Mucosa of rectum (tissue), 2 donors: ENCODE measurements at regions not wholly inside any gene's neighbourhood (a gene's known extent, or its start where the extent isn't known, plus 50 kb on each side); places are given as distances from the start of the nearest gene placed in this dataset.

Source experiments
- H3K27ac ChIP-seq, 2 donors: one replicate each; pipeline ENCODE4 v1.7.0; 2013; ENCODE audit warnings: inconsistent platforms in 2 of 2, low read depth in 2 of 2, low read length in 2 of 2
- H3K27me3 ChIP-seq, 2 donors: one replicate each; pipeline ENCODE4 v1.7.0; 2013; ENCODE audit warnings: low read length in 2 of 2; ENCODE audit not compliant: control insufficient read depth in 2 of 2, insufficient read depth in 2 of 2
- H3K36me3 ChIP-seq, 2 donors: one replicate each; pipeline ENCODE4 v1.7.0; 2013; ENCODE audit warnings: low read length in 2 of 2; ENCODE audit not compliant: control insufficient read depth in 2 of 2, insufficient read depth in 2 of 2
- H3K4me1 ChIP-seq, 2 donors: one replicate each; pipeline ENCODE4 v1.7.0; 2013; ENCODE audit warnings: low read length in 2 of 2, mild to moderate bottlenecking in 1 of 2; ENCODE audit not compliant: control insufficient read depth in 2 of 2, insufficient read depth in 2 of 2
- H3K4me3 ChIP-seq, 2 donors: one replicate each; pipeline ENCODE4 v1.7.0; 2013; ENCODE audit warnings: low read length in 2 of 2
- H3K9ac ChIP-seq, 2 donors: one replicate each; pipeline ENCODE4 v1.7.0; 2013; ENCODE audit warnings: low read length in 2 of 2, low read depth in 1 of 2, mild to moderate bottlenecking in 1 of 2
- H3K9me3 ChIP-seq, 2 donors: one replicate each; pipeline ENCODE4 v1.7.0; 2013; ENCODE audit warnings: low read length in 2 of 2; ENCODE audit not compliant: control insufficient read depth in 2 of 2
- donor health status: healthy.
- donor health status: Normal muscosa, but diverticular disease.

- H3K9me3 ChIP-seq = peaks cover 0 to 5% of the 10 kb centered on the region in 2 donors
- no peak overlapping the region for H3K9ac ChIP-seq
- no peak overlapping the region for H3K4me3 ChIP-seq
- no peaks in the 10 kb centered on the region for H3K36me3 ChIP-seq
- H3K27me3 ChIP-seq = no peaks in the 10 kb centered on the region
- no peak overlapping the region for H3K27ac ChIP-seq
- no peaks in the 10 kb centered on the region for H3K4me1 ChIP-seq
These were observed 1017.6 kb downstream of the TYW1 start for GRCh38 chr7:68014031-68014736.

GRCh38 chr7:68015122-68015977, 1018.7 kb downstream of the TYW1 start:
- no peaks in the 10 kb centered on the region for H3K36me3 ChIP-seq
- no peak overlapping the region for H3K4me3 ChIP-seq
- no peak overlapping the region for H3K9ac ChIP-seq
- H3K27me3 ChIP-seq = no peaks in the 10 kb centered on the region
- H3K9me3 ChIP-seq = peaks cover 0 to 5% of the 10 kb centered on the region in 2 donors
- no peak overlapping the region for H3K27ac ChIP-seq
- H3K4me1 ChIP-seq = no peaks in the 10 kb centered on the region

- Histone ChIP-seq H3K9ac (no peak overlapping the region), H3K36me3 (no peaks in the 10 kb centered on the region), H3K4me1 (no peaks in the 10 kb centered on the region), H3K9me3 (peaks cover 0 to 5% of the 10 kb centered on the region in 2 donors), H3K27me3 (no peaks in the 10 kb centered on the region), H3K27ac (no peak overlapping the region), H3K4me3 (no peak overlapping the region)
These were observed 1019.4 kb downstream of the TYW1 start for GRCh38 chr7:68015978-68016532.

GRCh38 chr7:68020102-68020501, 1023.5 kb downstream of the TYW1 start:
- Histone ChIP-seq H3K27ac (no peak overlapping the region), H3K4me1 (no peaks in the 10 kb centered on the region), H3K9me3 (peaks cover 0 to 7% of the 10 kb centered on the region in 2 donors), H3K27me3 (no peaks in the 10 kb centered on the region), H3K36me3 (no peaks in the 10 kb centered on the region), H3K9ac (no peak overlapping the region), H3K4me3 (no peak overlapping the region)

- H3K9ac ChIP-seq = no peak overlapping the region
- no peaks in the 10 kb centered on the region for H3K4me1 ChIP-seq
- no peak overlapping the region for H3K27ac ChIP-seq
- H3K4me3 ChIP-seq = no peak overlapping the region
- no peaks in the 10 kb centered on the region for H3K36me3 ChIP-seq
- peaks cover 0 to 12% of the 10 kb centered on the region in 2 donors for H3K9me3 ChIP-seq
- no peaks in the 10 kb centered on the region for H3K27me3 ChIP-seq
These were observed 1028.7 kb downstream of the TYW1 start for GRCh38 chr7:68025369-68025768.

- peaks cover 3 to 9% of the 10 kb centered on the region in 2 donors for H3K9me3 ChIP-seq
- no peak overlapping the region for H3K27ac ChIP-seq
- no peaks in the 10 kb centered on the region for H3K4me1 ChIP-seq
- no peak overlapping the region for H3K4me3 ChIP-seq
- H3K27me3 ChIP-seq = no peaks in the 10 kb centered on the region
- no peak overlapping the region for H3K9ac ChIP-seq
- no peaks in the 10 kb centered on the region for H3K36me3 ChIP-seq
These were observed 1033.9 kb downstream of the TYW1 start for GRCh38 chr7:68030530-68030929.

- no peak overlapping the region for H3K9ac ChIP-seq
- H3K27me3 ChIP-seq = no peaks in the 10 kb centered on the region
- H3K27ac ChIP-seq = no peak overlapping the region
- no peaks in the 10 kb centered on the region for H3K36me3 ChIP-seq
- no peaks in the 10 kb centered on the region for H3K4me1 ChIP-seq
- H3K9me3 ChIP-seq = peaks cover 3 to 4% of the 10 kb centered on the region in 2 donors
- H3K4me3 ChIP-seq = no peak overlapping the region
These were observed 1034.7 kb downstream of the TYW1 start for GRCh38 chr7:68031180-68031943.

GRCh38 chr7:68038621-68039314, 1042.1 kb downstream of the TYW1 start:
- H3K27me3 ChIP-seq = no peaks in the 10 kb centered on the region
- H3K9ac ChIP-seq = no peak overlapping the region
- H3K27ac ChIP-seq = no peak overlapping the region
- H3K36me3 ChIP-seq = no peaks in the 10 kb centered on the region
- no peaks in the 10 kb centered on the region for H3K4me1 ChIP-seq
- H3K4me3 ChIP-seq = no peak overlapping the region
- no peaks in the 10 kb centered on the region for H3K9me3 ChIP-seq

GRCh38 chr7:68041554-68041953, 1044.9 kb downstream of the TYW1 start:
- H3K27ac ChIP-seq = no peak overlapping the region

More at GRCh38 chr7:68041554-68041953, 1044.9 kb downstream of the TYW1 start:
- no peaks in the 10 kb centered on the region for H3K9me3 ChIP-seq
- H3K27me3 ChIP-seq = no peaks in the 10 kb centered on the region
- no peaks in the 10 kb centered on the region for H3K4me1 ChIP-seq
- no peak overlapping the region for H3K4me3 ChIP-seq
- no peaks in the 10 kb centered on the region for H3K36me3 ChIP-seq
- no peak overlapping the region for H3K9ac ChIP-seq
